ENCODE measurements at regions not wholly inside any gene's neighbourhood (a gene's known extent, or its start where the extent isn't known, plus 50 kb on each side); places are given as distances from the start of the nearest gene placed in this dataset.

GRCh38 chr7:46396481-46396880, 475.4 kb upstream of the IGFBP3 start:
- ChIA-PET CTCF (no interaction called here), POLR2A (no interaction called here), RAD21 (ENCODE audit: unreplicated experiment) (no interaction called here), SMC1A (ENCODE audit: uncharacterized antibody, unreplicated experiment) (interaction anchor here (1.3 kb wide), 2 partner anchors 14 to 24 kb away, joined by 3 to 4 read pairs; no protein-coding TSS in a partner anchor)
- in situ Hi-C loops (cut with MboI) = no loop called here
- Histone ChIP-seq H3K79me2 (ENCODE audit: control insufficient read depth, insufficient read depth, low read length) (no peaks in the 10 kb centered on the region), H3K27ac (ENCODE audit: control insufficient read depth, insufficient read depth) (no peak overlapping the region), H2AFZ (ENCODE audit: control insufficient read depth, low read depth, low read length) (no peak overlapping the region), H3K4me3 (no peak overlapping the region), H3K4me1 (ENCODE audit: control insufficient read depth, insufficient read depth, low read length) (no peaks in the 10 kb centered on the region), H3K36me3 (ENCODE audit: control insufficient read depth in 2 of 2, insufficient read depth in 2 of 2, low read length in 1 of 2) (no peaks in the 10 kb centered on the region), H3K9me3 (replicated peaks; ENCODE audit: control insufficient read depth, insufficient read depth, low read length) (no peaks in the 10 kb centered on the region), H3K4me2 (ENCODE audit: control insufficient read depth, insufficient read depth) (no peak overlapping the region), H3K9ac (ENCODE audit: control insufficient read depth, insufficient read depth, low read length) (no peak overlapping the region), H3K27me3 (replicated peaks in 1 of 2; ENCODE audit: control insufficient read depth in 2 of 2, insufficient read depth in 2 of 2, low read length in 1 of 2) (no peaks in the 10 kb centered on the region), H4K20me1 (ENCODE audit: control insufficient read depth, insufficient read depth) (no peaks in the 10 kb centered on the region)
- ATAC-seq = no peak
- no peak for DNase-seq (ENCODE audit: low read depth, low spot score)
- BruUV-seq (replicated peaks) = no TSS peak
- WGBS (ENCODE audit: insufficient coverage, insufficient replicate concordance, low lambda C conversion rate, missing lambda C conversion rate) = 28% methylated on average over 7 of the region's 7 CpGs
- intact Hi-C loops (cut with micrococcal nuclease; ENCODE audit: unreplicated experiment) = no loop called here
- TF ChIP-seq GATAD2B (conservative IDR thresholded peaks at IDR 0.05; ENCODE audit: low read depth) (no peak), SIN3A (IDR thresholded peaks at IDR 0.05; ENCODE audit: low read depth, low read length) (no peak)
- FAIRE-seq = no peak

DNA sequence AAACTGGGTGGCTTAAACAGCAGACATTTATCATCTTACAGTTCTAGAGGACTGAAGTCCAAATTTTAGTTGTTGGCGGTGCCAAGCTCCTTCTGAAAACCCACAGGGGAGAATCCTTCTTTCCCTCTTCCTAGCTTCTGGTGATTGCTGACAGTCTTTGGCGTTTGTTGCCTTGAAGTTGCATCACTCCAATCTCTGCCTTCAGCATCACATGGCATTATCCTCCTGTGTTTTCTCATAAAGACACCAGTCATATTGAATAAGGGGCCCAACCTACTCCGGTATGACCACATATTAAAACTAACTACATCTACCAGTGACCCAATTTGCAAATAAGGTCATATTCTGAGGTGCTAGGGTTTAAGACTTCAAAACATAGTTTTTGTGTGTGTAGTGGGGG, 472.1 kb upstream of the IGFBP3 start:
- BruUV-seq (replicated peaks) = no TSS peak
- Histone ChIP-seq H3K4me1 (ENCODE audit: control insufficient read depth, insufficient read depth, low read length) (no peaks in the 10 kb centered on the region), H3K9me3 (replicated peaks; ENCODE audit: control insufficient read depth, insufficient read depth, low read length) (no peaks in the 10 kb centered on the region), H3K4me3 (no peak overlapping the region), H3K36me3 (ENCODE audit: control insufficient read depth in 2 of 2, insufficient read depth in 2 of 2, low read length in 1 of 2) (no peaks in the 10 kb centered on the region), H4K20me1 (ENCODE audit: control insufficient read depth, insufficient read depth) (no peaks in the 10 kb centered on the region), H3K79me2 (ENCODE audit: control insufficient read depth, insufficient read depth, low read length) (no peaks in the 10 kb centered on the region), H3K27me3 (replicated peaks in 1 of 2; ENCODE audit: control insufficient read depth in 2 of 2, insufficient read depth in 2 of 2, low read length in 1 of 2) (no peaks in the 10 kb centered on the region), H3K27ac (ENCODE audit: control insufficient read depth, insufficient read depth) (no peak overlapping the region), H2AFZ (ENCODE audit: control insufficient read depth, low read depth, low read length) (no peak overlapping the region), H3K9ac (ENCODE audit: control insufficient read depth, insufficient read depth, low read length) (no peak overlapping the region), H3K4me2 (ENCODE audit: control insufficient read depth, insufficient read depth) (no peak overlapping the region)
- no peak for FAIRE-seq
- ChIA-PET CTCF (interaction anchor here (1.1 to 1.6 kb wide), 2 partner anchors 12 to 470 kb away, joined by 3 to 6 read pairs; no protein-coding TSS in a partner anchor), SMC1A (ENCODE audit: uncharacterized antibody, unreplicated experiment) (interaction anchor here (0.6 to 0.8 kb wide), 2 partner anchors 95 to 208 kb away, joined by 3 read pairs; no protein-coding TSS in a partner anchor), RAD21 (ENCODE audit: unreplicated experiment) (no interaction called here), POLR2A (no interaction called here)
- ATAC-seq = no peak
- WGBS (ENCODE audit: insufficient coverage, insufficient replicate concordance, low lambda C conversion rate, missing lambda C conversion rate) = 51% methylated on average over 3 of the region's 3 CpGs
- intact Hi-C loops (cut with micrococcal nuclease; ENCODE audit: unreplicated experiment) (no loop called here), in situ Hi-C loops (cut with MboI) (no loop called here)
- no peak for DNase-seq (ENCODE audit: low read depth, low spot score)
- no peak for TF ChIP-seq EGR1 (IDR thresholded peaks at IDR 0.05; ENCODE audit: borderline replicate concordance in 1 of 2, low read depth in 2 of 2, low read length in 2 of 2)
- TF ChIP-seq MXI1 (IDR thresholded peaks at IDR 0.05; ENCODE audit: low read depth, low read length) = no peak
- TF ChIP-seq BHLHE40 (IDR thresholded peaks at IDR 0.05; ENCODE audit: borderline replicate concordance in 1 of 2, low read depth in 2 of 2, low read length in 1 of 2) = no peak
- TF ChIP-seq SUZ12 (IDR thresholded peaks at IDR 0.05; ENCODE audit: unreplicated experiment) = no peak
- no peak for TF ChIP-seq RCOR1 (conservative IDR thresholded peaks at IDR 0.05; ENCODE audit: low read depth, low read length)
- no peak for TF ChIP-seq ZNF622 (IDR thresholded peaks at IDR 0.05)
- TF ChIP-seq CBX5 (IDR thresholded peaks at IDR 0.05; ENCODE audit: low read depth) = no peak
- no peak for TF ChIP-seq SKIL (IDR thresholded peaks at IDR 0.05; ENCODE audit: low read depth, poor library complexity, severe bottlenecking)
- no peak for TF ChIP-seq ZBTB4 (CRISPR knock-in tag; IDR thresholded peaks at IDR 0.05)
